ENCODE measurements at regions not wholly inside any gene's neighbourhood (a gene's known extent, or its start where the extent isn't known, plus 50 kb on each side); places are given as distances from the start of the nearest gene placed in this dataset.

- TF ChIP-seq ELK1 (IDR thresholded peaks at IDR 0.05; ENCODE audit: borderline replicate concordance, low read depth, low read length) (no peak), MXI1 (IDR thresholded peaks at IDR 0.05; ENCODE audit: borderline replicate concordance, low read depth, low read length) (no peak), CTCF (conservative IDR thresholded peaks at IDR 0.05; ENCODE audit: low read depth, low read length) (no peak)
- BruUV-seq (replicated peaks), result no TSS peak
- Histone ChIP-seq H2AK9ac (replicated peaks; ENCODE audit: low read depth, low read length, poor library complexity) (no peak overlapping the region), H3K79me1 (ENCODE audit: low read depth in 1 of 2, low read length in 2 of 2) (no peaks in the 10 kb centered on the region), H3K9ac (ENCODE audit: low read depth, low read length) (no peak overlapping the region), H3K4ac (ENCODE audit: low read depth, low read length) (no peak overlapping the region), H3K9me1 (ENCODE audit: insufficient read depth, low read length) (0 out of 2 replicates have a peak, but pooled peaks cover 2% of the 10 kb centered on the region), H4K5ac (ENCODE audit: low read depth, low read length) (no peak overlapping the region), H3K27me3 (ENCODE audit: control insufficient read depth, insufficient read depth, low read length) (no peaks in the 10 kb centered on the region; the same call in 1 of the 2 replicates), H3K36me3 (ENCODE audit: control insufficient read depth, insufficient read depth, low read length) (no peaks in the 10 kb centered on the region), H3K4me2 (ENCODE audit: low read depth, low read length) (no peak overlapping the region), H3K27ac (ENCODE audit: insufficient read depth, low read length) (no peak overlapping the region), H2AFZ (replicated peaks; ENCODE audit: low read length, poor library complexity) (no peak overlapping the region), H3K18ac (ENCODE audit: low read depth, low read length) (no peak overlapping the region), H2BK120ac (ENCODE audit: low read depth, low read length) (no peak overlapping the region), H2BK15ac (ENCODE audit: low read depth, low read length) (no peak overlapping the region; the same call in 2 of the 3 replicates), H4K91ac (ENCODE audit: insufficient read depth, low read depth, low read length) (no peak overlapping the region), H3K56ac (ENCODE audit: extremely low read depth, insufficient read depth, low read length) (no peak overlapping the region), H3K4me1 (ENCODE audit: control insufficient read depth, insufficient read depth, low read length) (no peaks in the 10 kb centered on the region), H2BK5ac (ENCODE audit: low read depth, low read length, poor library complexity, severe bottlenecking) (no peak overlapping the region), H3K9me3 (ENCODE audit: control insufficient read depth, insufficient read depth, low read length) (no peaks in the 10 kb centered on the region), H2AK5ac (ENCODE audit: low read depth, low read length) (no peak overlapping the region), H3K14ac (replicated peaks; ENCODE audit: low read depth, low read length) (no peak overlapping the region), H3K4me3 (ENCODE audit: insufficient read depth, low read depth, low read length) (no peak overlapping the region), H2BK20ac (ENCODE audit: low read depth, low read length) (no peak overlapping the region), H3K23ac (ENCODE audit: low read depth, low read length) (no peak overlapping the region), H4K20me1 (ENCODE audit: insufficient read depth, low read length) (no peaks in the 10 kb centered on the region), H4K8ac (ENCODE audit: low read depth in 2 of 2, low read length in 2 of 2) (no peak overlapping the region)
- dilution Hi-C loops (cut with HindIII; ENCODE audit: low sequenced_read_pairs, unreplicated experiment), result no loop called here
- DNase-seq, result no peak
- 60% methylated on average over 1 of the region's 10 CpGs; no CpG with 5 or more reads in 1 of the 2 experiments for WGBS, 2 experiments (ENCODE audit: extremely low coverage in 2 of 2, insufficient read length in 1 of 2)
- intact Hi-C loops (cut with micrococcal nuclease), result no loop called here
- in situ Hi-C loops (cut with MboI; ENCODE audit: low sequenced_read_pairs), result no loop called here
- ChIA-PET CTCF (interaction anchor here (0.8 kb wide), 1 partner anchor 12 kb away, joined by 3 read pairs; no protein-coding TSS in a partner anchor), POLR2A (ENCODE audit: unreplicated experiment) (no interaction called here)
- no peak for ATAC-seq (ENCODE audit: low read depth)
Observed at GRCh38 chr13:33690354-33690753, 127.6 kb upstream of the RFC3 start.

Measured in IMR-90 (cell line).